ENCODE measurements at regions not wholly inside any gene's neighbourhood (a gene's known extent, or its start where the extent isn't known, plus 50 kb on each side); places are given as distances from the start of the nearest gene placed in this dataset.

DNA sequence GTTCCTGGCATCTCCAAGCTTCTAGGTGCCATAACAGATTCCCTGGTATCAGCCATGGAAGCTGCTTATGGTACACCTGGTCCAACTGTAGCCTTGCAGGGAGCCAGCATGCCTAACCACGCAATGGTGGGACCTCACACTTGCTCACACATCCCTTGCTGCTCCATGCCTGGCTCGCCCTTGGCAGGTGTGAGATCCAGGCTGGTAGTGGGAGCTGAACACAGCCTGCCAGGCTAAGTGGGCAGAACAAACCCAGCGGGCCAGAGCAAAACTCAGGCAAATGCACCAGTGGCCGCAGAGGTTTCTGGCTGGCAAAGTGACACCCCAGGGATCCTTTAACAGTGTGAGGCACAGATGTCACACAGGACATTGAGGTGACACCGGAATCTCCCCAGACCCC is 185.8 kb downstream of the NDUFA10 start:
- TF ChIP-seq, protein P1, sequence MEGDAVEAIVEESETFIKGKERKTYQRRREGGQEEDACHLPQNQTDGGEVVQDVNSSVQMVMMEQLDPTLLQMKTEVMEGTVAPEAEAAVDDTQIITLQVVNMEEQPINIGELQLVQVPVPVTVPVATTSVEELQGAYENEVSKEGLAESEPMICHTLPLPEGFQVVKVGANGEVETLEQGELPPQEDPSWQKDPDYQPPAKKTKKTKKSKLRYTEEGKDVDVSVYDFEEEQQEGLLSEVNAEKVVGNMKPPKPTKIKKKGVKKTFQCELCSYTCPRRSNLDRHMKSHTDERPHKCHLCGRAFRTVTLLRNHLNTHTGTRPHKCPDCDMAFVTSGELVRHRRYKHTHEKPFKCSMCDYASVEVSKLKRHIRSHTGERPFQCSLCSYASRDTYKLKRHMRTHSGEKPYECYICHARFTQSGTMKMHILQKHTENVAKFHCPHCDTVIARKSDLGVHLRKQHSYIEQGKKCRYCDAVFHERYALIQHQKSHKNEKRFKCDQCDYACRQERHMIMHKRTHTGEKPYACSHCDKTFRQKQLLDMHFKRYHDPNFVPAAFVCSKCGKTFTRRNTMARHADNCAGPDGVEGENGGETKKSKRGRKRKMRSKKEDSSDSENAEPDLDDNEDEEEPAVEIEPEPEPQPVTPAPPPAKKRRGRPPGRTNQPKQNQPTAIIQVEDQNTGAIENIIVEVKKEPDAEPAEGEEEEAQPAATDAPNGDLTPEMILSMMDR (IDR thresholded peaks at IDR 0.05), result no peak
- TF ChIP-seq POLR2A (IDR thresholded peaks at IDR 0.05), result no peak
- TF ChIP-seq EP300 (IDR thresholded peaks at IDR 0.05), result no peak

Measured in tibial nerve (tissue), 4 donors.